ENCODE measurements at regions not wholly inside any gene's neighbourhood (a gene's known extent, or its start where the extent isn't known, plus 50 kb on each side); places are given as distances from the start of the nearest gene placed in this dataset.

- no peak for DNase-seq (ENCODE audit: low spot score)
- no peaks in the 10 kb centered on the region for H3K36me3 Mint-ChIP-seq (ENCODE audit: low read depth, unreplicated experiment)
- no peak overlapping the region for H3K27ac Mint-ChIP-seq (ENCODE audit: unreplicated experiment)
- H3K4me3 Mint-ChIP-seq (ENCODE audit: unreplicated experiment), result no peak overlapping the region
- H3K9me3 Mint-ChIP-seq (ENCODE audit: unreplicated experiment), result peaks cover 17% of the 10 kb centered on the region
- H3K27me3 Mint-ChIP-seq (ENCODE audit: unreplicated experiment), result no peaks in the 10 kb centered on the region
- peaks cover 6% of the 10 kb centered on the region for H3K4me1 Mint-ChIP-seq (ENCODE audit: unreplicated experiment)
- no peak for TF ChIP-seq CTCF (IDR thresholded peaks at IDR 0.05; ENCODE audit: unreplicated experiment)
Observed at GRCh38 chr16:26787924-26788323, 278.8 kb upstream of the C16orf82 start.

GRCh38 chr16:26791169-26791568, 275.6 kb upstream of the C16orf82 start:
- H3K27me3 Mint-ChIP-seq (ENCODE audit: unreplicated experiment), result peaks cover 6% of the 10 kb centered on the region
- peak overlapping the region; percentile 90 for H3K27ac Mint-ChIP-seq (ENCODE audit: unreplicated experiment)
- no peak overlapping the region for H3K4me3 Mint-ChIP-seq (ENCODE audit: unreplicated experiment)
- no peak for TF ChIP-seq CTCF (IDR thresholded peaks at IDR 0.05; ENCODE audit: unreplicated experiment)
- H3K36me3 Mint-ChIP-seq (ENCODE audit: low read depth, unreplicated experiment), result no peaks in the 10 kb centered on the region
- peaks cover 10% of the 10 kb centered on the region for H3K9me3 Mint-ChIP-seq (ENCODE audit: unreplicated experiment)
- peaks cover 6% of the 10 kb centered on the region for H3K4me1 Mint-ChIP-seq (ENCODE audit: unreplicated experiment)
- DNase-seq (ENCODE audit: low spot score), result no peak

GRCh38 chr16:26795184-26795583, 271.5 kb upstream of the C16orf82 start:
- Mint-ChIP-seq H3K4me1 (ENCODE audit: unreplicated experiment) (peaks cover 6% of the 10 kb centered on the region), H3K4me3 (ENCODE audit: unreplicated experiment) (no peak overlapping the region), H3K9me3 (ENCODE audit: unreplicated experiment) (peaks cover 18% of the 10 kb centered on the region), H3K27ac (ENCODE audit: unreplicated experiment) (no peak overlapping the region), H3K27me3 (ENCODE audit: unreplicated experiment) (peaks cover 6% of the 10 kb centered on the region), H3K36me3 (ENCODE audit: low read depth, unreplicated experiment) (peaks cover 7% of the 10 kb centered on the region)
- no peak for TF ChIP-seq CTCF (IDR thresholded peaks at IDR 0.05; ENCODE audit: unreplicated experiment)
- DNase-seq (ENCODE audit: low spot score), result peak; percentile 5

- Mint-ChIP-seq H3K27me3 (ENCODE audit: unreplicated experiment) (peaks cover 4% of the 10 kb centered on the region), H3K9me3 (ENCODE audit: unreplicated experiment) (peaks cover 27% of the 10 kb centered on the region)
Observed at GRCh38 chr16:26801628-26802027, 265.1 kb upstream of the C16orf82 start.

GRCh38 chr16:26802440-26802839, 264.3 kb upstream of the C16orf82 start:
- H3K27me3 Mint-ChIP-seq (ENCODE audit: unreplicated experiment), result peaks cover 4% of the 10 kb centered on the region
- H3K36me3 Mint-ChIP-seq (ENCODE audit: low read depth, unreplicated experiment), result peaks cover 7% of the 10 kb centered on the region

More at GRCh38 chr16:26801628-26802027, 265.1 kb upstream of the C16orf82 start:
- no peak for TF ChIP-seq CTCF (IDR thresholded peaks at IDR 0.05; ENCODE audit: unreplicated experiment)
- Mint-ChIP-seq H3K4me3 (ENCODE audit: unreplicated experiment) (no peak overlapping the region), H3K36me3 (ENCODE audit: low read depth, unreplicated experiment) (peaks cover 7% of the 10 kb centered on the region), H3K27ac (ENCODE audit: unreplicated experiment) (no peak overlapping the region), H3K4me1 (ENCODE audit: unreplicated experiment) (no peaks in the 10 kb centered on the region)
- no peak for DNase-seq (ENCODE audit: low spot score)

More at GRCh38 chr16:26802440-26802839, 264.3 kb upstream of the C16orf82 start:
- Mint-ChIP-seq H3K27ac (ENCODE audit: unreplicated experiment) (no peak overlapping the region), H3K4me1 (ENCODE audit: unreplicated experiment) (no peaks in the 10 kb centered on the region), H3K4me3 (ENCODE audit: unreplicated experiment) (no peak overlapping the region), H3K9me3 (ENCODE audit: unreplicated experiment) (peaks cover 34% of the 10 kb centered on the region)
- TF ChIP-seq CTCF (IDR thresholded peaks at IDR 0.05; ENCODE audit: unreplicated experiment), result no peak
- DNase-seq (ENCODE audit: low spot score), result no peak

All from endothelial cell (in vitro differentiated cells).